Peyer's patch (tissue), 4 donors: ENCODE measurements at regions not wholly inside any gene's neighbourhood (a gene's known extent, or its start where the extent isn't known, plus 50 kb on each side); places are given as distances from the start of the nearest gene placed in this dataset.
"Not testable (repeated sequence)": the region's sequence is repeated elsewhere in the genome, so short reads cannot be mapped to it uniquely, and the experiment has no call there.

Experiments
- DNase-seq, 3 donors: peaks; one replicate each; pipeline ENCODE4 v3.0.0-alpha.2; 2017 to 2019
- H3K27ac ChIP-seq, 4 donors: fragments of 200-600 bp; sonication (generic); one replicate each; pipeline ENCODE4 v1.5.1; 2016 to 2019
- H3K27me3 ChIP-seq, 2 donors: fragments of 200-600 bp; sonication (generic); one replicate each; pipeline ENCODE4 v1.5.1; 2019
- H3K36me3 ChIP-seq, 3 donors: fragments of 200-600 bp; sonication (generic); one replicate each; pipeline ENCODE4 v1.5.1; 2016 to 2019
- H3K4me1 ChIP-seq, 4 donors: fragments of 200-600 bp; sonication (generic); one replicate each; pipeline ENCODE4 v1.5.1; 2016 to 2019
- H3K4me3 ChIP-seq, 4 donors: fragments of 200-600 bp; sonication (generic); 1 replicate in 3 of 4; 2 replicates in 1 of 4; pipeline ENCODE4 v1.5.1; 2016 to 2019; ENCODE audit warnings: mild to moderate bottlenecking in 1 of 4
- H3K9me3 ChIP-seq, 4 donors: fragments of 200-600 bp; sonication (generic); one replicate each; pipeline ENCODE4 v1.5.1; 2016 to 2019; ENCODE audit warnings: mild to moderate bottlenecking in 1 of 4
- POLR2A ChIP-seq, 2 donors: fragments of 450-650 bp; IDR thresholded peaks; one replicate each; pipeline ENCODE4 v1.5.1; 2017; ENCODE audit warnings: antibody characterized with exemption in 2 of 2, mild to moderate bottlenecking in 2 of 2, moderate library complexity in 2 of 2
- TF ChIP-seq, protein P1 (sequence below), 6 experiments: fragments of 450-650 bp in 4 of 6; fragments of 200-600 bp in 2 of 6; sonication (generic) in 1 of 6; IDR thresholded peaks; one replicate each; pipeline ENCODE4 v1.5.1; 2017 to 2019; ENCODE audit warnings: antibody characterized with exemption in 6 of 6, mild to moderate bottlenecking in 3 of 6, moderate library complexity in 1 of 6

DNA sequence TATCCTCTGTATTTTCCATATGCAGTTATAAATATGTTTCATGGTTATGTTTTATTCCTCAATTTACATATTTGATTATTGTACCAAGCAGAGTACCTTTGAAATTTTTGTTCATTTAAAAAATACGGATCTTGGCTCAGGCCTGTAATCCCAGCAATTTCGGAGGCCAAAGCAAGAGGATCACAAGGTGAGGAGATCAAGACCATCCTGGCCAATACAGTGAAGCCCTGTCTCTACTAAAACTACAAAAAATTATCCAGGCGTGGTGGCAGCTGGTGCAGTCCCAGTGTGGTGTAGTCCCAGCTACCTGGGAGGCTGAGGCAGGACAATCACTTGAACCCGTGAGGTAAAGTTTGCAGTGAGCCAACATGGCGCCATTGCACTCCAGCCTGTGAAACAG is 251.2 kb upstream of the TPTE start:
- H3K4me3 ChIP-seq, H3K27me3 ChIP-seq, DNase-seq, H3K4me1 ChIP-seq, H3K9me3 ChIP-seq, H3K27ac ChIP-seq, H3K36me3 ChIP-seq: not testable (repeated sequence)

DNA sequence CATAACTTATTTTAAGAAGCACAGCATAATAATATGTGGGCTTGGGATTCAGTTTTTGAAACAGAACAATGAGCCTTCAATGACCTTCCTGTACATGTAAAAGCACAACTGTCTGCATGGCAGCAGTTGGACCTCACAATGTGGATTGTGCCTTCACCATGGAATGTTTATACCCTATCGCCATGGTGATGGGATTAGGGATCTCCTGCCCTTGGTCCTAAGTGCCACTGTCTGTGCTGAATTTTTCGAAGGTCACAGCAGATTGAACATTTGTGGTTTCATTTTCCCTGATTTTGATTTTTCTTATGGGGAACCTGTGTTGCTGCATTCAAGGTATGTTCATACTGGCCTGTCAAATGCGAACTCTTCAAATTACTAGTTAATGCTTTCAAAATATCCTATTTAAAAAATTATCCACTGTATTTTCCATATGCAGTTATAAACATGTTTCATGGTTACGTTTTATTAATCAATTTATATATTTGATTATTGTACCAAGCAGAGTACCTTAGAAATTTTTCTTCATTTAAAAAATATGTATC is 249.6 kb upstream of the TPTE start:
- not testable (repeated sequence) for H3K27ac ChIP-seq, H3K4me1 ChIP-seq, H3K27me3 ChIP-seq, H3K4me3 ChIP-seq, H3K36me3 ChIP-seq, H3K9me3 ChIP-seq
- peak in 1 of 3 donors; percentile 11 for DNase-seq

DNA sequence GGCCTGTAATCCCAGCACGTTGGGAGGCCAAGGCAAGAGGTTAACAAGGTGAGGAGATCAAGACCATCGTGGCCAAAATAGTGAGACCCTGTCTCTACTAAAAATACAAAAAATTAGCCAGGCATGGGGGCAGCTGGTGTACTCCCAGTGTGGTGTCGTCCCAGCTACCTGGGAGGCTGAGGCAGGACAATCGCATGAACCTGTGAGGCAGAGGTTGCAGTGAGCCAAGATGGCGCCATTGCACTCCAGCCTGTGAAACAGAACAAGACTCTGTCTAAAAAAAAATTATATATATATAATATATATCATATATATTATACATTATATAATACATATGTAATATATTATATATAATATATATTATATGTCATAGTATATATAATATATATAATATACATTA is 249.2 kb upstream of the TPTE start:
- no peak overlapping the region for H3K4me3 ChIP-seq
- H3K36me3 ChIP-seq: no peaks in the 10 kb centered on the region
- H3K9me3 ChIP-seq: no peaks in the 10 kb centered on the region
- H3K27ac ChIP-seq: no peak overlapping the region
- no peaks in the 10 kb centered on the region for H3K27me3 ChIP-seq
- peak in 2 of 3 donors; percentile 11 to 67 for DNase-seq
- no peak for TF ChIP-seq POLR2A (IDR thresholded peaks at IDR 0.05)
- TF ChIP-seq, protein P1, sequence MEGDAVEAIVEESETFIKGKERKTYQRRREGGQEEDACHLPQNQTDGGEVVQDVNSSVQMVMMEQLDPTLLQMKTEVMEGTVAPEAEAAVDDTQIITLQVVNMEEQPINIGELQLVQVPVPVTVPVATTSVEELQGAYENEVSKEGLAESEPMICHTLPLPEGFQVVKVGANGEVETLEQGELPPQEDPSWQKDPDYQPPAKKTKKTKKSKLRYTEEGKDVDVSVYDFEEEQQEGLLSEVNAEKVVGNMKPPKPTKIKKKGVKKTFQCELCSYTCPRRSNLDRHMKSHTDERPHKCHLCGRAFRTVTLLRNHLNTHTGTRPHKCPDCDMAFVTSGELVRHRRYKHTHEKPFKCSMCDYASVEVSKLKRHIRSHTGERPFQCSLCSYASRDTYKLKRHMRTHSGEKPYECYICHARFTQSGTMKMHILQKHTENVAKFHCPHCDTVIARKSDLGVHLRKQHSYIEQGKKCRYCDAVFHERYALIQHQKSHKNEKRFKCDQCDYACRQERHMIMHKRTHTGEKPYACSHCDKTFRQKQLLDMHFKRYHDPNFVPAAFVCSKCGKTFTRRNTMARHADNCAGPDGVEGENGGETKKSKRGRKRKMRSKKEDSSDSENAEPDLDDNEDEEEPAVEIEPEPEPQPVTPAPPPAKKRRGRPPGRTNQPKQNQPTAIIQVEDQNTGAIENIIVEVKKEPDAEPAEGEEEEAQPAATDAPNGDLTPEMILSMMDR (IDR thresholded peaks at IDR 0.05): no peak
- no peaks in the 10 kb centered on the region for H3K4me1 ChIP-seq

DNA sequence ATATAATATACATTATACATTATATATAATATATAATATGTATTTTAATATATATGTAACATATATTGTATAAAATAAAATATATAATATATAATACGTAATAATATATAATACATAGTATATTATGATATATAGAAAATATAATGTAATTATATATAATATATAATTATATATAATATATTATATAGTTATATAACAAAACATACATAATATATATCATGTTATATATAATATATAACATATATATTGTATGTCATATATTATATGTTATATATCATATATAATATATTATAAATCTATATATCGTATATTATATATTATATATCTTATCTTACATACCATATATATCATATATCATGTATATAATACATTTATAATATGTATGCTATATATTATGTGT is 248.2 kb upstream of the TPTE start:
- H3K27ac ChIP-seq: no peak overlapping the region
- no peaks in the 10 kb centered on the region for H3K4me1 ChIP-seq
- H3K4me3 ChIP-seq: no peak overlapping the region
- DNase-seq: no peak
- no peaks in the 10 kb centered on the region for H3K36me3 ChIP-seq
- no peaks in the 10 kb centered on the region for H3K27me3 ChIP-seq
- TF ChIP-seq, protein P1 (IDR thresholded peaks at IDR 0.05): no peak
- no peak for TF ChIP-seq POLR2A (IDR thresholded peaks at IDR 0.05)
- H3K9me3 ChIP-seq: no peaks in the 10 kb centered on the region

DNA sequence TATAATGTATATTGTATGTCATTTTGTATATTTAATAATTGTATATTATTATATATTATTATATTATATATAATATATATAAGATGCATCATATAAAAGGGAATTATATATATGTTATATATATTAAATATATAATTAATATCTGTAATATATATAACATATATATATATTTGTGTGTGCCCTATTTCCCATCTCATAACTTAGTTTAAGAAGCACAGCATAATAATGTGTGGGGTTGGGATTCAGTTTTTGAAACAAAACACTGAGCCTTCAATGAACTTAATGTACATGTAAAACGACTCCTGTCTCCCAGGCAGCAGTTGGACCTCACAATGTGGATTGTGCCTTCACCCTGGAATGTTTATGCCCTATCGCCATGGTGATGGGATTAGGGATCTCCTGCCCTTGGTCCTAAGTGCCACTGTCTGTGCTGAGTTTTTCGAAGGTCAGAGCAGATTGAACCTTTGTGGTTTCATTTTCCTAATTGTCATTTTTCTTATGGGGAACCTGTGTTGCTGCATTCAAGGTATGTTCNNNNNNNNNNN is 247.5 kb upstream of the TPTE start:
- not testable (repeated sequence) for H3K36me3 ChIP-seq, H3K4me3 ChIP-seq, H3K4me1 ChIP-seq, H3K27ac ChIP-seq, H3K9me3 ChIP-seq, H3K27me3 ChIP-seq
- peak in 1 of 3 donors; percentile 10 for DNase-seq
